ENCODE measurements at regions not wholly inside any gene's neighbourhood (a gene's known extent, or its start where the extent isn't known, plus 50 kb on each side); places are given as distances from the start of the nearest gene placed in this dataset.

DNA sequence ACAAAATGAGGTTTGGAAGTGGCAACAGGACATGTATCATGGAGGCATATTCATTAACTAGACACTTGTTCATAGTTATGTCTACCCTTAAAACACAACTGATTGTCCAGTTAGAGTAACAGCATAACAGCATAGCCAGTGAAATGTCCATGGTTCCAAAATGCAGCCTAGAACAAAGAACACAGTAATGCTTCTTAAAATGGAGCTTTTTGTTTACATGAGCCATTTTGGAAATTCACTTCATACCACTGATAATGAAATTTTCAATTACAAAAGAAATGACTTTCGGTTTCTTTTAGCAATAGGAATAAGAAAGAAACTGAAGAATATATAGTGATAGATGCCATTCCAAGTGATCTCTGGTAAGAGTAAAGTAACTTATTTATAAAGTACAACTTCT lies 111.1 kb upstream of the DST start:
- 75 to 85% (median 81%) methylated on average over 1 of the region's 1 CpG for WGBS, 5 donors
- Histone ChIP-seq H3K9me3 (no peaks in the 10 kb centered on the region), H3K4me3 (no peak overlapping the region), H3K4me1 (peaks cover 8 to 62% (median 40%) of the 10 kb centered on the region in 4 donors), H3K27me3 (no peaks in the 10 kb centered on the region), H3K36me3 (no peaks in the 10 kb centered on the region), H3K27ac (no peak overlapping the region)
- TF ChIP-seq POLR2AphosphoS5 (IDR thresholded peaks at IDR 0.05) = no peak
- no peak for TF ChIP-seq POLR2A (IDR thresholded peaks at IDR 0.05)
- no peak for TF ChIP-seq EP300 (IDR thresholded peaks at IDR 0.05)
- TF ChIP-seq, protein P1, sequence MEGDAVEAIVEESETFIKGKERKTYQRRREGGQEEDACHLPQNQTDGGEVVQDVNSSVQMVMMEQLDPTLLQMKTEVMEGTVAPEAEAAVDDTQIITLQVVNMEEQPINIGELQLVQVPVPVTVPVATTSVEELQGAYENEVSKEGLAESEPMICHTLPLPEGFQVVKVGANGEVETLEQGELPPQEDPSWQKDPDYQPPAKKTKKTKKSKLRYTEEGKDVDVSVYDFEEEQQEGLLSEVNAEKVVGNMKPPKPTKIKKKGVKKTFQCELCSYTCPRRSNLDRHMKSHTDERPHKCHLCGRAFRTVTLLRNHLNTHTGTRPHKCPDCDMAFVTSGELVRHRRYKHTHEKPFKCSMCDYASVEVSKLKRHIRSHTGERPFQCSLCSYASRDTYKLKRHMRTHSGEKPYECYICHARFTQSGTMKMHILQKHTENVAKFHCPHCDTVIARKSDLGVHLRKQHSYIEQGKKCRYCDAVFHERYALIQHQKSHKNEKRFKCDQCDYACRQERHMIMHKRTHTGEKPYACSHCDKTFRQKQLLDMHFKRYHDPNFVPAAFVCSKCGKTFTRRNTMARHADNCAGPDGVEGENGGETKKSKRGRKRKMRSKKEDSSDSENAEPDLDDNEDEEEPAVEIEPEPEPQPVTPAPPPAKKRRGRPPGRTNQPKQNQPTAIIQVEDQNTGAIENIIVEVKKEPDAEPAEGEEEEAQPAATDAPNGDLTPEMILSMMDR (IDR thresholded peaks at IDR 0.05) = no peak
- no peak for DNase-seq
- intact Hi-C loops (cut with DNase I; ENCODE audit: low total_unique reads) = loop anchor here (10.0 kb wide), 2 partner anchors 49 to 119 kb away; no protein-coding TSS in a partner anchor

DNA sequence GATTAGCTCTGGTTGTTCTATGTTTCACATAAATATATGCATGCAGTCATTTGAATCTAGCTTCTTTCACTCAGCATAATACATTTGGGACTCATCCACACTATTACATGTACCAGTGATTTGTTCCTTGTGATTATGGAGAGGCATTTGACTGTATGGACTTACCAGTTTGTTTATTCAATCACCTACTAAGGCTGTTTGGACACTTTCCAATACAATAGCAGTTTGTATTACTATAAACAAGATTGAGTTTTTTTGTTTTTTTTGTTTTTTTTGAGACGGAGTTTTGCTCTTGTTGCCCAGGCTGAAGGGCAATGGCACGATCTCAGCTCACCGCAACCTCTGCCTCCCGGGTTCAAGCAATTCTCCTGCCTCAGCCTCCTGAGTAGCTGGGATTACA lies 109.8 kb upstream of the DST start:
- intact Hi-C loops (cut with DNase I; ENCODE audit: low total_unique reads) = loop anchor here (10.0 kb wide), 2 partner anchors 48 to 118 kb away; no protein-coding TSS in a partner anchor
- TF ChIP-seq, protein P1 (IDR thresholded peaks at IDR 0.05) = no peak
- TF ChIP-seq EP300 (IDR thresholded peaks at IDR 0.05) = no peak
- TF ChIP-seq POLR2AphosphoS5 (IDR thresholded peaks at IDR 0.05) = no peak
- no peak for TF ChIP-seq POLR2A (IDR thresholded peaks at IDR 0.05)
- H3K36me3 ChIP-seq = no peaks in the 10 kb centered on the region
- DNase-seq = no peak
- peaks cover 4 to 55% (median 36%) of the 10 kb centered on the region in 4 donors for H3K4me1 ChIP-seq
- WGBS, 5 donors = 77 to 91% (median 81%) methylated on average over 3 to 4 of the region's 4 CpGs
- H3K27me3 ChIP-seq = no peaks in the 10 kb centered on the region
- no peak overlapping the region for H3K4me3 ChIP-seq
- no peak overlapping the region for H3K27ac ChIP-seq
- H3K9me3 ChIP-seq = no peaks in the 10 kb centered on the region

DNA sequence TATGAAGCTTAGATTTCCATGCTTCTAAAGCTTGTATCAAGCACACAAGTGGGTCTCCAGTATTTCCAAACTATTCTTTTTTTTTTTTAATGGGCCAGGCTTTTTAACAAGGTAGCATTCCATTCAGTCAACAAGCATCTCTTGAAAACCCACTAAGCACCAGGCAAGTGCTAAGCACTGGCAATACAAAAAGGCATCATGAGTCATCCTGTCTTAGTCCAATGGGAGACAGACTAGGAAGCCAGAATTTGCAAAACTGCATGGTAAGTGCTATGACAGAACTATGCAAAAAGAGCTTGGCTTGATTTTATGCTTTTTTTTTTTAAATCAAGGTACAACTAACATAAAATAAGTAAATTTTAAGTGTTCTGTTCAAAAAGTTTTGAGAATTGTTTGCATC lies 109.3 kb upstream of the DST start:
- Histone ChIP-seq H3K4me1 (peaks cover 0 to 50% (median 34%) of the 10 kb centered on the region in 4 donors), H3K27ac (no peak overlapping the region)

DNA sequence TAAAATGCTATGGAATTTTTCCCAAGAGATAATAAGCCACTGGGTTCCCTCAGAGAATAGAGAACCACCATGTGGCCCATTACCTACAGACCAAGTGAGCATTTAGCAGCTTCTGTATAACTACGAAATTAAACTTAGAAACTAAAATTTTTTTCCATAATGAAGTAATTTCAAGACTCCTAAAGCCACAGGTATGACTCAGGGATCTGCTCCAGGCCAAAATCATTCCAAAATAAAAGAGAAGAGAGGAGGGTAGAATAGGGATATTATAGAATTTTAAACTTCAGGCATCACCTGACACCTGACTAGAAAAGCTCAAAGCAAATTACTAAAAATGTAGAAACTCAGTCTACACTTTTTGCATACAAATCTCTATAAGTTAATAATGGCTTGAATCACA lies 108.9 kb upstream of the DST start:
- TF ChIP-seq, protein P1 (IDR thresholded peaks at IDR 0.05) = no peak
- TF ChIP-seq POLR2AphosphoS5 (IDR thresholded peaks at IDR 0.05) (no peak), POLR2A (IDR thresholded peaks at IDR 0.05) (no peak), EP300 (IDR thresholded peaks at IDR 0.05) (no peak)
- H3K4me1 ChIP-seq = peaks cover 0 to 46% (median 31%) of the 10 kb centered on the region in 4 donors
- DNase-seq = no peak
- 77 to 97% (median 89%) methylated on average over 1 of the region's 1 CpG for WGBS, 5 donors
- H3K9me3 ChIP-seq = no peaks in the 10 kb centered on the region
- H3K27me3 ChIP-seq = no peaks in the 10 kb centered on the region
- no peaks in the 10 kb centered on the region for H3K36me3 ChIP-seq
- intact Hi-C loops (cut with DNase I; ENCODE audit: low total_unique reads) = loop anchor here (10.0 kb wide), 2 partner anchors 47 to 117 kb away; no protein-coding TSS in a partner anchor
- H3K4me3 ChIP-seq = no peak overlapping the region
- H3K27ac ChIP-seq = no peak overlapping the region

More for the DNA sequence above, 109.3 kb upstream of the DST start:
- Histone ChIP-seq H3K4me3 (no peak overlapping the region), H3K36me3 (no peaks in the 10 kb centered on the region), H3K9me3 (no peaks in the 10 kb centered on the region), H3K27me3 (no peaks in the 10 kb centered on the region)
- DNase-seq = no peak
- TF ChIP-seq POLR2AphosphoS5 (IDR thresholded peaks at IDR 0.05) = no peak
- TF ChIP-seq, protein P1 (IDR thresholded peaks at IDR 0.05) = no peak
- TF ChIP-seq EP300 (IDR thresholded peaks at IDR 0.05) = no peak
- no peak for TF ChIP-seq POLR2A (IDR thresholded peaks at IDR 0.05)
- intact Hi-C loops (cut with DNase I; ENCODE audit: low total_unique reads) = loop anchor here (10.0 kb wide), 2 partner anchors 47 to 117 kb away; no protein-coding TSS in a partner anchor
